Activated effector memory CD4-positive, alpha-beta T cell treated with Interleukin-2 at 50 U/mL for 16 hours (primary cell): ENCODE measurements at regions not wholly inside any gene's neighbourhood (a gene's known extent, or its start where the extent isn't known, plus 50 kb on each side); places are given as distances from the start of the nearest gene placed in this dataset.
"Not testable (repeated sequence)": the region's sequence is repeated elsewhere in the genome, so short reads cannot be mapped to it uniquely, and the experiment has no call there.

Experiments used
- DNase-seq: peaks from one replicate; pipeline ENCODE4 v3.0.0-alpha.2; 2020

DNA sequence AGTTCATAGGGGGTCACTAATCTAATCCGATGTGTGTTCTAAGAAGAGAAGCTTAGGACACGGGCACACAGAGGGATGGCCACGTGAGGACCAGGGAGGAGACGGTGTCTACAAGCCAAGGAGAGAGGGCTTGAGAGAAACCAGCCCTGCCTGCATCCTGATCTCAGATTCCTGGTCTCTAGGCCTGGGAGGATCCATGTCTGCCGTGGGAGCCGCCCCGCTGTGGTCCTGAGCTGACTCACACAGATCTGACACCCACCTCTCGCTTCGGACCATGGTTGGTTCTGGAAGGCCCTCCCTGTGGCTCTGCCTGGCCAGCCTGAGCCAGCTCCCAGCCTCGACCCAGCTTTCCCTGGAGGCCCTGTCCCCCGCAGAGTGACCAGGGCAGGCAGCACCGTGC lies 136.2 kb downstream of the TMEM121 start:
- DNase-seq, result not testable (repeated sequence)

DNA sequence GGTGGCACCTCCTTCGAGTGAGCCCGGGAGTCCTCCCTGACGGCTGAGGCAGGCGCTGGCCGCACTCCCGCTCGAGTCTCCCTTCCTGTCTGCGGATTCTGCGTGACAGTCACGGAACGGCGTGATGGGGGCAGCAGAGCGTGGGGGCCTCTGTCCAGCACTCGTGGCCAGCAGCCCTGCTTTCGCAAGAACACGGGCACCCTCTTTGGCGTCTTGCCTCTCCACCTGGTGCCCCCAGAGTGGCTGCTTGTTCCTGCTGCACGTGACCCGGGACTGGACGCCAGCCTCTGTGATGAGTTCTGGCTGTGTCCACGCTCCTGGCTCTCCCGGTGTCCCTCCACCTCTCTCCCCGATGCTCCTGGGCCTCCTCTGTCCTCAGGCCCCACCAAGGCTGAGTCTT lies 136.9 kb downstream of the TMEM121 start:
- not testable (repeated sequence) for DNase-seq

DNA sequence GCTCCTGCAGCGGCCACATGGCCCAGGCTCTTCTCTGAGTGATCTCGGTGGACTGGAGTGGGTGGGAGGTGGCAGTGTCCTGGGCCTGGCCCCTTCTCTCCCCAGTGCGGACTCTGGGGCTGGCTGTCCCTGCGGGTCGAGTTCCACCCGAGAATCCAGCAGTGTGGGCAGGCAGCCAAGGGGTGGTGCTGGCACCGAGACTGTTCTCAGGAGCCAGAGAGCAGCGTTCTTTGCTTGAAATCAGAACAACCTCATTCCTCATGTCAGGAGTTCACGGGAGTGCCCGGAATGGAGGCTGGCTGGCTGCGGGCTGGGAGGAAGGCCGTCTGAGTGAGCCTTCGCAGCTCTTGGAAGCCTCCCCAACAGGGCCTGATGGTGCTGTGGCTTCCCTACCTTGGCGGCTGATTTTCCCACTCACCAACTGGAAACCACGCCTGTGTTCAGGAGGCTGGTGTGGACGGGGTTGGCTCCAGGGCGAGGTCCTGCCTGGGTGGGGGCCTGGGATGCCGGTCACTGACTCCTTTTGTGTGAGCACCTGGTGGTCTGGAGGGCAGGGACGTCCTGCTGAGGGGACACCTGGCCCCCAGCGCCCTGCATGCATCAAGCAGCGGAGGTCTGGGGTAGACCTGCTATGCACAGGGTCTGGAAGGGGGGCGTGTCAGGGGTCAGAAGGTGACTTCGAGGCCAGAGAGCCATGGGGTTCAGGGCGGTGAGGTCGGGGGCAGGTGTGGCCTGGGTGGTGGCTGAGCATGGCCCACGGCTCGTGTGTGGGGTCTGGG lies 137.6 kb downstream of the TMEM121 start:
- not testable (repeated sequence) for DNase-seq

DNA sequence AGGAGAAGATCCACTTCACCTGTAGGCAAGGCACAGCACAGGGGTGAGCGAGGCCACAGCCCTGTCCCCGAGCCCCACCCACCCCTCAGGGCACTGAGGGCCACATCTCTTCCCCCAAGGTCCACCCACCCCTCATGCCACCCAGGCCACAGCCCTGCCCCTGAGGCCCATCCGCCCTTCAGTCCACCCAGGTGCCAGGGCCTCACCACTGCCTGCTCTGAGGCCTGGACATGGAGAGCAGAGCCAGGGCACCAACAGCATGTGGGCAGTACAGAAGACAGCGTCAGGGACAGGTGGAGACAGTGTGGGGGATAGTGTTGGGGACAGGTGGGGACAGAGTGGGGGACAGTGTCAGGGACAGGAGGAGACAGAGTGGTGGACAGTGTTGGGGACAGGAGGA lies 138.3 kb downstream of the TMEM121 start:
- no peak for DNase-seq

DNA sequence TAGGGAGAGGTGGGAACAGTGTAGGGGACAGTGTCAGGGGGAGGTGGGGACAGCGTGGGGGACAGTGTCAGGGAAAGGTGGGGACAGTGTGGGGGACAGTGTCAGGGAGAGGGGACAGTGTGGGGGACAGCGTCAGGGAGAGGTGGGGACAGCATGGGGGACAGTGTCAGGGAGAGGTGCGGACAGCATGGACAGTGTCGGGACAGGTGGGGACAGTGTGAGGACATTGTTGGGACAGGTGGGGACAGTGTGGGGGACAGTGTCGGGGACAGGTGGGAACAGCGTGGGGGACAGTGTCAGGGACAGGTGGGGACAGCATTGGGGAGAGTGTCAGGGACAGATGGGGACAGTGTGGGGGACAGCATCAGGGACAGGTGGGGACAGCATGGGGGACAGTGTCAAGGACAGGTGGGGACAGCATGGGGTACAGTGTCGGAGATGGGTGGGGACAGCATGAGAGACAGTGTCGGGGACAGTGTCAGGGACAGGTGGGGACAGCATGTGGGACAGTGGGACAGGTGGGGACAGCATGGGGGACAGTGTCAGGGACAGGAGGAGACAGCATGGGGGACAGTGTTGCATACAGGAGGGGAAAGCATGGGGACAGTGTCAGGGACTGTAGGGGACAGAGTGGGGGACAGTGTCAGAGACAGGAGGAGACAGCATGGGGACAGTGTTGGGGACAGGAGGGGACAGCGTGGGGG lies 139.0 kb downstream of the TMEM121 start:
- no peak for DNase-seq

DNA sequence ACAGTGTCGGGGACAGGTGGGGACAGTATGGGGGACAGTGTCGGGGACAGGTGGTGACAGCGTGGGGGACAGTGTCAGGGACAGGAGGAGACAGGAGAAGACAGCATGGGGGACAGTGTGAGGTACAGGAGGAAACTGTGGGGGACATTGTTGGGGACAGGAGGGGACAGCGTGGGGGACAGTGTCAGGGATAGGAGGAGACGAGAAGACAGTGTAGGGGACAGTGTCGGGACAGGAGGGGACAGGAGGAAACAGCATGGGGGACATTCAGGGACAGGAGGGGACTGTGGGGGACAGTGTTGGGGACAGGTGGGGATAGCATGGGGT lies 139.5 kb downstream of the TMEM121 start:
- DNase-seq, result no peak

DNA sequence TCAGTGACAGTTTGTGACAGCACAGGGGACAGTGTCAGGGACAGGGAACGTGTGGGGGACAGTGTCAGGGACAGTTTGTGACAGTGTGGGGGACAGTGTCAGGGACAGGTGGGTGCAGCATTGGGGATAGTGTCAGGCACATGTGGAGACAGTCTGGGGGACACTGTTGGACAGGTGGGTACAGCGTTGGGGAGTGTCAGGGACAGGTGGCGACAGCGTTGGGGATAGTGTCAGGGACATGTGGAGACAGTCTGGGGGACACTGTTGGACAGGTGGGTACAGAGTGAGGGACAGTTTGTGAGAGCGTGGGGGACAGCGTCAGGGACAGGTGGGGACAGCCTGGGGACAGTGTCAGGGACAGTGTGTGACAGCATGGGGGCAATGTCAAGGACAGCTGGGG lies 140.0 kb downstream of the TMEM121 start:
- no peak for DNase-seq

DNA sequence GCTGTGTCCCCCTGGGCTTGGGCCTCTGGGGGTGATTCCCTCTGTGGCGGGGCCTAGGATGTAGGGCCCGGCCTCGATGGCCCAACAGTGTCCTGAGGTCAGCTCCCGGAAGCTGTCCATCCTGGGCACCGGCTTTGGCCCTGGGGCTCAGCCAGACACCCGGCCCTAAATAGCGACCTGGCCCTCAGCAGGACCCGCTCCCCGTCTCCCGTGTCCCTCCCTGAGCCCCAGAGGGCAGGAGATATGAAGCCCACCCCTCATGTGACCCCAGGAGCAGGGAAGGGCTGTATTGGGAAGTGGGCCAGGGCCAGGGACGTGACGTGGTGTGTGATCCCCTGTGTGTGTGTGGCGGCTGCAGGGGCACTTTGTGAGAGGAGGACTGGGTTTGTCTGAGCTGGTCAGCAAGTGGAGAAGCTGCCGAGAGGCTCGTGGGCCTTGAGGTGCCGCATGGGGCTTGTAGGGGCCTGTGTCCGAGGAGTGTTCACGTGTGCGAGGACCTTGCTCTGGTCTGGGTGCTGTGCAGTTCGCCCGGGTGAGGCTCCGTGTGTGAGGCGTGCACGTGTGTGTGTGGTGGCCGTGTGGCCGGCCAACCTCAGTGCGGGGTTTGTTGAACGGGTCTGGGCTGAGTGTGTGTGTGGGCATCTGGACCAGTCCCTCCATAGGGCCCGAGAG lies 140.7 kb downstream of the TMEM121 start:
- not testable (repeated sequence) for DNase-seq

DNA sequence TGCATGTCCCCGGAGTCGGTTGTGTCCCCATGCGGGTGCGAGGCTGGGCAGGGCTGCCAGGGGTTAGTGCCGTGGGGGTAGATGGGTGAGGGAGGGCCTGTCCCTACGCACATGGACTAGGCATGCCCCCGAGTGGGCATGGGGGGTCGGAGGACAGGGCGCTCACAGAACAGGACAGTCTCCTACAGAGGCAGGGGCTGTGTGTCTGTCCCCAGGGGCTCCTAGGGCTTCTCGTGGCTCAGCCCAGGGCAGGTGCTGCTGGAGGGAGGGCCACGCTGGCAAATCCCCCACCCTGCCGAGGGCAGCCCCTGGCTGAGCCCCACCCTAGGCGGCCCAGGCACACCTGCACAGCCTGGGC lies 141.3 kb downstream of the TMEM121 start:
- DNase-seq, result not testable (repeated sequence)

DNA sequence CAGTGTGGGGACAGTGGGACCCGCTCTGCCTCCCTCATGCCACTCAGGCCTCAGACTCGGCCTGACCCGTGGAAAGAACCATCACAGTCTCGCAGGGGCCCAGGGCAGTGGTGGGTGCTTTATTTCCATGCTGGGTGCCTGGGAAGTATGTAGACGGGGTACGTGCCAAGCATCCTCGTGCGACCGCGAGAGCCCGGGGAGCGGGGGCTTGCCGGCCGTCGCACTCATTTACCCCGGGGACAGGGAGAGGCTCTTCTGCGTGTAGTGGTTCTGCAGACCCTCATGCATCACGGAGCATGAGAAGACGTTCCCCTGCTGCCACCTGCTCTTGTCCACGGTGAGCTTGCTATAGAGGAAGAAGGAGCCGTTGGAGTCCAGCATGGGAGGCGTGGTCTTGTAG lies 141.6 kb downstream of the TMEM121 start:
- DNase-seq, result not testable (repeated sequence)

DNA sequence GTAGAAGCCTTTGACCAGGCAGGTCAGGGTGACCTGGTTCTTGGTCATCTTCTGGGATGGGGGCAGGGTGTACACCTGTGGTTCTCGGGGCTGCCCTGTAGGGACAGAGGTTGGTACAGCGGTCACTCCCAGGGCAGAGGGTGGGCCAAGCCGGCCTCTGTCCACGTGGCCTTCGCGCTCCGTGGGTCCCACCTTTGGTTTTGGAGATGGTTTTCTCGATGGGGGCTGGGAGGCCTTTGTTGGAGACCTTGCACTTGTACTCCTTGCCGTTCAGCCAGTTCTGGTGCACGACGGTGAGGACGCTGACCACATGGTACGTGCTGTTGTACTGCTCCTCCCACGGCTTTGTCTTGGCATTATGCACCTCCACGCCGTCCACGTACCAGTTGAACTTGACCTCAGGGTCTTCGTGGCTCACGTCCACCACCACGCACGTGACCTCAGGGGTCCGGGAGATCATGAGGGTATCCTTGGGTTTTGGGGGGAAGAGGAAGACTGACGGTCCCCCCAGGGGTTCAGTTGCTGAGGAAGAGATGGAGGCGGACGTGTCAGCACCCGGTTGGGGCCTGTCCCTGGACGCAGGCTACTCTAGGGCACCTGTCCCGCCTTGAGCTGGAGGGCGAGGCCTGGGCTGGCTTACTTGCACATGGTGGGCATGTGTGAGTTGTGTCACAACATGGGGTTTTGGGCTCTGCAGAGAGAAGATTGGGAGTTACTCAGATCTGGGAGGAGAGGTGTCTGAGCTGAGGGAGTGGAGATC lies 142.3 kb downstream of the TMEM121 start:
- DNase-seq, result not testable (repeated sequence)

DNA sequence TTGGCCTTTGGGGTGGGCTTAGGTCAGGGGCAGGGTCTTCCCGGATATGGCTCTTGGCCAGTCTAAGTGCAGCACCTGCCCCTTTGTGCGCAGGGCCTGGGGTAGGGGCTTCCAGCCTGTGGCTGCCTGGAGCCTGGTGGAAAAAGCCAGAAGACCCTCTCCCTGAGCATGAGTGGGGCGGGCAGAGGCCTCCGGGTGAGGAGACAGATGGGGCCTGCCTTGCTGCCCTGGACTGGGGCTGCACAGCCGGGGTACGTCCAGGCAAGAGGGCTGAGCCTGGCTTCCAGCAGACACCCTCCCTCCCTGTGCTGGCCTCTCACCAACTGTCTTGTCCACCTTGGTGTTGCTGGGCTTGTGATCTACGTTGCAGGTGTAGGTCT lies 142.8 kb downstream of the TMEM121 start:
- DNase-seq, result not testable (repeated sequence)

DNA sequence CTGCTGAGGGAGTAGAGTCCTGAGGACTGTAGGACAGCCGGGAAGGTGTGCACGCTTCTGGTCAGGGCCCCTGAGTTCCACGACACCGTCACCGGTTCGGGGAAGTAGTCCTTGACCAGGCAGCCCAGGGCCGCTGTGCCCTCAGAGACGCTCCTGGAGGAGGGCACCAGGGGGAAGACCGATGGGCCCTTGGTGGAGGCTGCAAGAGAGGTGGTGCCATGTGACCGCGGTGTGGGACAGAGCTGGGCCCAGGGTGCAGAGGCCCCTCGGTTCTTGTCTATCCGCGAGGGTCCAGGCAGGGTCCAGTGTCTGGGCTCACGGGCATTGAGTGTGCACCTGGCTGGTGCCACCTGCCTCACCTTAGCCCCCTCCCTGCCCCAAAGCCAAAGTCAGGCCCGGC lies 143.3 kb downstream of the TMEM121 start:
- DNase-seq, result not testable (repeated sequence)

DNA sequence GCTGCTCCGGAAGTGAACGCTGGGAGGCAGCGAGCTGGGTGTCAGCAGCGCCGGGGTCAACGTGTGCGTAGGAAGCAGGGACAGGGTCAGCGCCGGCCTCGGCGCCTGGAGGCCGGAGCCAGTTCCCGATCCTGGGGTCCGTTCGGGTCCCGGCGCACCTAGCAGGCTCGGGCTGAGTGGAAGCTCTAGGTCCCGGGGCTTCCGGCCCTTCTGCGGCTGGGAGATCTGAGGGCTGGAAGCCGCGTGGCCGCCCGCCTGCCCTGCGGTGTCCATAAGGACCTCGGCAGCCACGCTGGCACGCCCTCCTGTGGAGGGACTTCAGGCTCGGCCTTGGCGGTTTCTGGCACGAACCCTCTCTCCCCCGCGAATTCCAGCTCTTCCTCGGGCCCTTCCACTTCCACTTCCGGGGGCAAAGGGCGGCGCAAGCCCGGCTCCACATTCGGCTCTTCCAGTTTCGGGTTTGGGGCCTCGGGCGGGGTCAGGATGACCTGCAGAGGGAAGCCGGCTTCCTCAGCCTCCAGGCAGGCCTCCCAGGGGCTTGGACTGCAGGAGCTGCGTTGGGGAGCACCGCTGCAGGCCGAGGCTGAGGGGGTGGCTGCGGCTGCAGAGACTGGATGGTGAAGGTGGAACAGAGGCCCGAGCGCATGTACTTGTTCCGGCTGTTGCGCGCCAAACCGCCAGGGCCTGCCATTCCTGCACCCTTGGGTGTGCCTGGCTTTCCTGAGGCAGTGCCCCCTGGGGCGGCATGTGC lies 146.2 kb downstream of the TMEM121 start:
- not testable (repeated sequence) for DNase-seq

DNA sequence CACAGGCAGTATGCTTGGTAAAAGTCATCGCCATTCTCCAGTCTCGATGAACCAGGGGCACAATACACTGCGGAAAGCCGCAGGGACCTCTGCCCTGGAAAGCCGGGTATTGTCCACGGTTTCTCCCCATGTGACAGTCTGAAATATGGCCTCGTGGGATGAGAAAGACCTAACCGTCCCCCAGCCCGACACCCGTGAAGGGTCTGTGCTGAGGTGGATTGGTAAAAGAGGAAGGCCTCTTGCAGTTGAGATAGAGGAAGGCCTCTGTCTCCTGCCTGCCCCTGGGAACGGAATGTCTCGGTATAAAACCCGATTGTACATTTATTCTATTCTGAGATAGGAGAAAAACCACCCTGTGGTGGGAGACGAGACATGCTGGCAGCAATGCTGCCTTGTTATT lies 149.1 kb downstream of the TMEM121 start:
- not testable (repeated sequence) for DNase-seq

DNA sequence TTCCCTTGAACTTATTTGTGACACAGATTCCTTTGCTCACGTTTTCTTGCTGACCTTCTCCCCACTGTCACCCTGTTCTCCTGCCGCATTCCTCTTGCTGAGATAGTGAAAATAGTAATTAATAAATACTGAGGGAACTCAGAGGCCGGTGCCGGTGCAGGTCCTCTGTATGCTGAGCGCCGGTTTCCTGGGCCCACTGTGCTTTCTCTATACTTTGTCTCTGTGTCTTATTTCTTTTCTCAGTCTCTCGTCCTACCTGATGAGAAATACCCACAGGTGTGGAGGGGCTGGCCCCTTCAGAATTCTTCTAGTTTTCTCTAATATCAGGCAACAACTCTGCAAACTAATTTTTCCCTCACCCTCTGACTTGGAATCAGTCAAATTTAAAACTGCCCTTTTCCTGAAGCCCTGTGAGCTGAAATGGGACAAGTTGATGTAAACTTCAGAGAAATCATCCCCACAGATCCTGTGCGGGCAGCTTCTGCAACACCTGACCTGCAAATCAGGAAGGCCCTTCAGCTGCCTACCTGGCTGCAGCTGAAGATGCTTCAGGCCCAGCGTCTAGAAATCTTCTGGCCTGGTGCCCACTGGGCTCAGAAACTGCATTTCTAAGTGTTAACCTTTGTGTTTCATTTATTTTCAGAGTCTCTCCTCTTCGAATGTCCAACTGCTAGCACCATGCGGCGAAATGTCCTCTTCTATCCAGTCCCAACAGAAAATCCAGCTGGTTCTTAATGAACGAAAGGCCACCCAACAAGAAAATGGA lies 149.7 kb downstream of the TMEM121 start:
- DNase-seq, result not testable (repeated sequence)

DNA sequence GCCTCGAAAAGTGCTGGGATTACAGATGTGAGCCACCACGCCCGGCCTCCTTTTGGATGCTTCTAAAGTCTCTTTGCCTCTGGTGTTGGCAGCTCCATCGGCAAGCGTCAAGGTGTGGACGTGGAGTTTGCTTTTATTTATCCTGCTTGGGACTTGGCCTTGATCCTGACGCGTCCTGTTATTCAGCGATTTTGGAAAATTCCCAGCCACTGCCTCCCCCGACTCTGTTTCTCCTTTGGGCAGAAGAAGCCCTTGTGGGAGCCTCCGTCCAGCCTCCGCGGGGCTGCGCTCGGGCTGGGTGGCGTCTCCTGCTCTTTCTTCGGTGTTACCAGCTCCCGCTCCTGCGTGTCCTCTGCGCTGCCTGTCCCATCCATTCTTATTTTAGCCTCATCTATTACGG lies 151.7 kb downstream of the TMEM121 start:
- DNase-seq, result not testable (repeated sequence)

DNA sequence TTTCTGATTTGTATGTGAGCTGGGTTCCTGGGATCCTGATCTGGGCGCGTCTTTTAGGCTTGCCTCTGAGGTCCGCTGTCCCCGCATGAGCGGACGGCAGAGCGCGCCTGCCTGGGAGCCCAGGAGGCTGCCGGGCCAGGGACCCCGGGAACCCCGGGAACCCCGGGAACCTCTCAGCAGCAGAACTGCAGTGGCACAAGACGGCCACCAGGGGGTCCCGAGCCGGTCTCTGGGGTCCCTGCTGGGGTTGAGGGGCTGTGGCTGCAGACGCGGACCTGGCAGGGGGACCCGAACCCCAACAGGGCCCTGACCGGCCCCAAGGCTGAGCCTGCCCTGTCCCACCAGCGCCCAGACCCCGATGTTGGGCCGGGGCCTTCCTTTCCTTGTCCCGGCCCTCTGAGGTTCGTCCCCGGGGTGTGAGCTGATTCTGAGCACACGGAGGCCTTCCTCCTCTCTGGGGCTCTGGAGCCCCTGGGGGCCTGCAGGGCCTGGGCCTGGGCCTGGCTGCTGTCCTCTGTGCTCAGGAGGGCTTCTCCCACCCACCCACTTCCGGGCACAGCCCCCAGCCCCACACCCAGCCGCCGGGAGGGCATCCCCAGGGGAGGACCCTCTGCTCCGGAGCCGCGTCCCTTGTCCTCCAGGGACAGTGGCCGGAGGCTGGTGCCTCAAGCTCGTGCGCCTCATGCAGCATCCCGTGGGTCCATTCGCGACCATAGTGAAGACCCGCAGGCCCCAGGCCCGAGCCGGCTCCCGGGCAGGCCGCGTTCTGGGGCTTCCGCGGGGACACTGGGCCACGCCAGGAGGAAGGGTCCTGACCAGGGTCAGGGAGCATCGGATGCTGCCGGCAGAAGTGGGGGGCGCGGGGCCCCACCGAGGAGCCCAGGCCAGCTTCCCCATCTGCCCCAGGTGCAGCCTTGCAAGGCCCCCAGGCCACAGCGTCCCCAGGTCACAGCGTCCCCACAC lies 152.9 kb downstream of the TMEM121 start:
- DNase-seq, result not testable (repeated sequence)

DNA sequence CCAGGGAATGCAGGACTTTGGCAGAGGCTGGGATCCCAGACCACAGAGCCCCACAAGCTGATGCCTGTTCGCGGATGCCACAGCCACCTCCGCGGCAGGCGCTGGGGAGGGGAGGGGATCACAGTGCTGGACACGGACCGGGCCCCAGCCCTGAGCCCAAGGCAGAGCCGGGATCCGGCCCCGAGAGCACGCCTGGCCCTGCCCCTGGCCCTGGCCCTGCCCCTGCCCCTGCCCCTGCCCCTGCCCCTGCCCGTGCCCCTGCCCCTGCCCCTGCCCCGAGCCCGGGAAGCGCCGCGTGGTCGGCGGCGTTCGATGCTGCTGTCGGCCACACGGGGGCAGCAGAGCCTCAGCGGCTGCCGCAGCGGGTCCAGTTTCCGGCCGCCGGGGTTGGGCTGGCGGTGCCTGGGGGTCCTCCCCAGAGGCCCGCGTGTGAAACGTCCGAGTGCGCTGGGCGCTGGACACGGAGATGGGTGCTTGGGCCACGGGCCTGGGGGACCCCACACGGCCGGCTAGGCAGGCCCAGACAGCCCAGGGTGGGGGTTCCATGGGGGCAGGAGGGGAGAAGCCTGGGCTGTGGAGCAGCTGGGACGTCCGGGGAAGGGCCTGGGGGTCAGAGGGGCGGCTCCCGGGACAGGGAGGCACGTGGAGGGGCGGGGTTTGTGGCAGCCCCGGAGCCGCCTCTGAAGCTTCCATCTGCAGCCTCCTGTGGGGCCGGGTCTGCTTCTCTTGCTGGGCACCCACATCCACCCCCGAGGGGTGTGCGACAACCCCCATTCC lies 153.8 kb downstream of the TMEM121 start:
- DNase-seq, result peak; percentile 8

DNA sequence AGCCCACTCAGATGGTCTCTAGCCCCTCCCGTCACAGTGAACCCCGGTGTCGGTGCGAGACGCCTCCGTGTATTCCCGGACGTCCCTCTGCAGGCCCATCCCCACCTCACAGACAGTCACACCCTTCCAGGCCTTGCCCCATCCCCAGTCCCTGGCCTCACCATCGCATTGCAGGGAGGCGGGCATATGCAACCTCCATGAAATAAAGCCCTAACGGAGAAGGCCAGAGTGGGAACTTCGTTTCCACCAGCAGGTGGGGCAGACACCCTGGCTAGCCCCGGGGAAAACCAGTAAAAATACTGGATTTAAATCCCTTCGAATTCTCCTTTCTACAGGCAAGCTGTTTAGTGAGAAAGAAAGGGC lies 154.3 kb downstream of the TMEM121 start:
- DNase-seq, result not testable (repeated sequence)
